NCI-H82 treated with DMSO at 0.1 percent for 48 hours (cell line): ENCODE measurements at regions not wholly inside any gene's neighbourhood (a gene's known extent, or its start where the extent isn't known, plus 50 kb on each side); places are given as distances from the start of the nearest gene placed in this dataset.

Experiments
- DNase-seq: peaks from one replicate; lab custom pipeline; 2025; ENCODE audit not compliant: unreplicated experiment; lab: John Stamatoyannopoulos, UW

DNA sequence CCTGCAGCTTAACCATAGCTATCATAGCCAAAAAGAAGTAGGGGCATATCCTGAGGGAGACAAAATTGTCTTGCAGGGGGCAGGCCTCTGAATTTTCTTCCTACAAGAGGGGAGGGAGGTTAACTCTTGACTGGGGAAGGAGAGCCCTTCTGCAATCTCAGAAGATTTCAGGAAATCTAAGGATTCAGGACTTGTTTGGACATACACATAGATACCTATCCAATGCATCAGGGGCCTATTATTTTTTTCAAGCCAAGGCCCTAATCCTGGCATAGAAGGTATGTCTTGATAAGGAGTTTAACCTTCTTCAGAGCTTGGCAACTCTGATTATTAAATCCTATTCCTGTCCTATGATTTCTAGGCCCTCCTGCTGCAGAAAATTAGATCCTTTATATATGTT lies 375.1 kb upstream of the ACTBL2 start:
- no peak for DNase-seq

DNA sequence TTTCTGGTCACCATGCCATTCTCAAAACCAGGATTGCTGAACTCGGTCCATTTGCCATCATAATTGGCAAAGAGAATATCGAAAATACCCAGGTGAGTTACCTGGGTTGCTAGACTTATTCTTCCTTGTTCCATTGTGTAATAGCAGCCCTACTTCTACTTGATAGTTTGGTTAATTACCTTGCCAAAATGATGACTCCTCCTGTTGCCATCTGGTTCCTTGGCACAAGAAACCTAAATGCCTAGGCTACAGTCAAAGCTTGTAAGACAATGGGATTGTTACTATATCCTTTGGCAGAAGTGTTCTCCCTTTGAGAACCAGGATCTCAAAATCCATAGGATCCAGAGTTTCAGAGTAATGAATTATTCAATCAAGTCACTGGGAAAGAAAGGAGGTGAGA lies 373.2 kb upstream of the ACTBL2 start:
- DNase-seq = no peak

DNA sequence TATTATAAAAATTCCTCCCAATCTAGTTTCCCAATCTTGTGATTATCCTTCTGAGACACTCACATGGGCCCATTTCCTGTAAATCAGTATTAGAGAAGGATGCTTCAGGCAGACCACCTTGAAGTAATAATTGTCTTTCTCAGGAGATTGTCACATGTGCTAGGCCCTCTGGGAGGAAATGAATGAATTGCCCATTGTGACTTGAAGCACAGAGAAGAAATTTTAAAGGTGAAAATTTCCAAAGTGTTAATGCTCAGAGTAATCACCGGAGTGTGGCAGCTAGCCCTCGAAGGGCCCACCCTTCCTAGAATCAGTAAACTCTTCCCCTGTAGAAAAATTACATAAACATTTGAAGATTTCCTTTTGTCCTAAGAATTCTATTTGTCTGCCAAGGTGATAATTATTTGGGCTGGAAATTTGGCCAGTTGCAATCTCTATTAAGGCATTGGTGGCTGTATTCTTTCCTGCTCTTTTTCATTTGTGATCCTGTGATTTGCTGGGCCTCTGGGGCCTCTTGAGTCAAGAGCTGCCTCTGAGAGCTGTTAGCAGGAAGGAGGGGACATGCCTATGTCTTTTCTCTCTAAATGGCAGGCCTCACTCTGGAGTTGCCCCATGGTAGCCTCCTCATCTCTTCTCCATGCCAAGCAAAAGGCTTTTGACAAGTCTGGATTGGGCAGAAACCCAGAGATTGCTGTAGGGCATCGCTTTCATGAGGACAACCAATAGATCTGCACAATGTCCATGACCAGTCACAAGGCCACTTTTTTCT lies 371.5 kb upstream of the ACTBL2 start:
- DNase-seq = no peak

DNA sequence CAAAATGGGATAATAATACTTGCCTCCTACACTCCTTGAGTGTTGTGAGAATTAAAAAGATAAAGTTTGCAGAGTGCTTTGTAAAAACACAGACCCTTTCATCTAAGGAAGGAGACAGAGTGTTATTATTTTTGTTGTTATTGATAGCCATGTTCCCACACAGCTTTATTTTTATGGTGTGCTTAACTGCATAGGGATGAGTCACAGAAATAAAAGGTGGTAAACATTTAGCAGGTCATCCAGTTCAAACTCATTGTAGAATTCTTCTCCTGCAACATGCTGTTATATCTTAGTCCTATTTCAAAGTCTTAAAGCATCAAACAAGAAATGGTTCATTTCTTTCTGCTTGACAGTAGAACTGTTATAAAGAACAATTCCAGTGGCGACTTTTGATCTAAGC lies 367.5 kb upstream of the ACTBL2 start:
- no peak for DNase-seq

DNA sequence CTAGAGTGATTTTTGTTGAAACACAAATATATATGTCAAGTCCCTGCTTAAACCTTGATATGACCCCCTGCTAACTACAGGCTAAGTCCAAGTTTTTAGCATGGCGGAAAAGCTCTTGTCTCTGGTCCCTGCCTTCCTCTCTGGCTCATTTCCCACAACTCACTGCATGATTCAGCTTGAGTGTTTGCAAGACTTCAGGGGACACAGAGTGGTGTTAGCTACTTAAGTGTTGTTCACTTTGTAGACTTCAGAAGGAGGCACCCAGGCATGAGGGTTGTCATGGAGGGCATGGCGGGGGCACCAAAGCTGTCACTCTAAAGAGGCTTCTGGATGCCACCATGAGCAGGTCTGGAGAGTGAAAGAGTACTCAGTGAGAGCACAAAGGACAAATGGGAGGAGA lies 362.4 kb upstream of the ACTBL2 start:
- DNase-seq = no peak

DNA sequence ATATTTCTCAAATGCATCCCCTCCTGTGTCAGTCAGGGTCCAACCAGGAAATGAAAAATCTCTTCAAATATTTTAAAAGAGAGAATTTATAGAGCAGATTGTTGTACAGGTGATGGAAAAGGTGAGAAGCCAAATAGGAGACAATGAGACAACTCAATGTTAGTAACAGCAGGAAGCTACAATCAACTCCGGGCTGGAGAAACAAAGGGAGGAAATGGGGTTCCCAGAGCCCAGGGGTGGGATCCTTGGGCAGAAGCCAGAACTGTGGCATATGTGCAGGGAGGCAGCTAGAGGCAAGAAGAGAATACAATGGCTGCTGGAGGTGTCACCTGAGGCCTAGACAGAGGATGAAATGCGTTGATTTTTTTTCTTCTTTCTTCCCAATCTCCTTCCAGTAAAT lies 361.8 kb upstream of the ACTBL2 start:
- DNase-seq = no peak

DNA sequence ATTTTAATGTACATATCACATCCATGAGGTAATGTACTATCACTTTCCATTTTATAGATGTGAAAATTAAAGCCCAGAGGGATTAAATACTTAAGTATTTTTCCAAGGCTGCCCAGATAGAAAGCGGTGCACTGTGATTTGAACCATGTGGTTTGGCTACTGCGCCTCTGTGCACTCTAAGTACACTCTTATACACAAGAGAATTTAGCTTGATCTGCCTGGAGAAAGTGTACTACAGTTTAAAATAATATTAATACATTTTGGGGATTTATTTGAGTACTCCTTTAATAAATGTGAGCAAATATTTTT lies 360.4 kb upstream of the ACTBL2 start:
- no peak for DNase-seq

DNA sequence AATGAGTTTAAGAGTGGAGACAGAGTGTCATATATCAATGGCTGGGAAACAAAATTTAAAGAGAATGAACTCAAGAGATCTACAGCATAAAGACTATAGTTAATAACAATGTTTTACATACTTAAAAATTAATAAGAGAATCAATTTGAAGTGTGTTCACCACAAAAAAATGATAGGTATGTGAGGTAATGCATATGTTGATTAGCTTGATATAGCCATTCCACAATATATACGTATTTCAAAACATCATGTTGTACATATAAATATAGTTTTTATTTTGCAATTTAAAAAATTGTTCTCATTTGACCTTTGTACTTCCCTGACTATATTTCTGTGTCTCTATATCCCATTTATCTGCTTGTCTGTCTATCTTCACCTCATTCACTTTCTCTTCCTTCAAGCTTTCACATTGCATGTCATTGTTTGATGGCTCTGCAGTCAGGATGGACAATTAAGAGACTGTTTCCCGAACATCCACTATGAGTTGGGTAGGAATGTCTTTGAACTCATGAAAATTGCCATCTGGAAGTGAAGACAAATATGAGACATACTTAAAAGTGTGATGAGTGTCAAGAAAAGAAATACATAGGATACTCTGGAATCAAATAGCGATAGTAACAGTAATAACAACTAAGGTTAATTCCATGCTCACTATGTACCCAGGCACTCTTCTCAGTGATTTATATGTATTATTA lies 359.9 kb upstream of the ACTBL2 start:
- no peak for DNase-seq

DNA sequence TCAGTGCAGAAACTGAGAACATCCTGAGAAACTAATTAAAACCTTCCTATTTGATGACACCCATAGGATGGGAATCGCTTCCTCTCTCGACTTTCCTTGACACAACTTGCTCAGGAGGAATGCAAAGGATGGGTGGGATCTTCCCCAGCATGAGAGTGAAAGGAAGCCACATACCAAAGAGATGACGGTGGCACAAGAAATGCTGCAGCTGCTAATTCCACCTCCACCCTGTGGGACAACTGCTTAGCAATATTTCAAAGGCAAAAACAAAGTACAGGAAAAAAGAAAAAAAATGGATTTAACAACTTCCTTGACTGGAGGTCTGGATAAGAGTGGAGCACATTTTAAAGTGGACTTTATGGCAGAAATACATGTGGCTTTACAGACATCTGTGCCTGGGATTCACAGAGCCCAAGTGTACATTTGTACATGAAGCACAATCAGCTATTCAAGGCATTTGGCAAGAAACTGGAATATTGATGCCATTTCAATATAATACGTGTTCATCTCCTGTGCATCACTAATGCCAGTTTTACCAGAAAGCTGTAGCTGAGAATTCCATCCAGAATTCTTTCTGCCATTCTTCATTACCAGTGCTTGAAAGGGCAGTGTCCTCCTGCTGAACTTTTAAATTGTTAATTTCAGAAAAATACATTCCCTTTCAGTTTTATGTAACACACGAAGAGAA lies 359.2 kb upstream of the ACTBL2 start:
- no peak for DNase-seq

DNA sequence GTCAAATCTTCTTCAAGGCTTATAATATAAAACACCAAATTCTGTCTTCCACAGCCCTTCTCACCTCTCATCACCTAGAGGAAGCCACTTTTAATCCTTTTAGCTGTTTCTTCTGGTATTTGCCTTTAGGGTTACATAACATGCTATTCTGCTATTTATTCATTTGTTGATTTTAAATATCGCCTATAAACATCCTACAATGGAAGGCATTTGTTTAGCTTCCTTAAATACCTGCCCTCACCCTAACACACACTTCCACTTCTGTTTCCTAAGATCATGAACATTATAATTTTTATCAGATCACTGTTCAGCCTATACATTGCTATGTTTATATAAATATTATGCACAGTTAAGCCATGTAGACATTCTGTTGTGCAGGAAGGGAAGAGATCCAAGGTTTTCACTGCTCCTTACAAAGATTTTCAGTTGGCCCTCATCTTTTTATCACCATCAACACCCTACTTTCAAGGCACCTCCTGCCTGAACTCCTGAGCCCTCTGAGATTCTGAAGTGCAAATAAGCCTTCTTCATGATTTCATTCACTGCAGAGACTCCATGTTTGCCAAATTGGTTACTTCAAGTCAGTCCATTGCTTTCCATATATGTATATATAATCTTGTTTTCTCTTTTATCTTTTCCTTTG lies 356.9 kb upstream of the ACTBL2 start:
- no peak for DNase-seq

DNA sequence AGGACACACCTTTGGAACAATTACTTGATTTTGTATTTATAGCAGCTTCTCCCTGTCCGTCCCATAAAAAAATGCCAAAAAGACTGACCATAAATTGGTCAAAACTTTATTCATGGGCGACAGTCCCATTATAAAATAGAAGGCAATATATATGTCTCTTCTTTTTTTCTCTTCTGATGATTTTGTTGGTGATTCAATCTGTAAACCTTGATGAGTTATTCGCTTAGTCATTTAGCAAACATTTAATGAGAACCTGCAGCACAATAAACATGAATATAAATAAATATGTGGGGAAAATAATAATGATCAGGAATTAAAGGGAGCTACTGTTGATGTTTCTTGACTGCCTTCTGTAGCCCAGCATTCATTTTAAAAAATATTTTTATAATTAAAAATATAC lies 356.4 kb upstream of the ACTBL2 start:
- DNase-seq = no peak

DNA sequence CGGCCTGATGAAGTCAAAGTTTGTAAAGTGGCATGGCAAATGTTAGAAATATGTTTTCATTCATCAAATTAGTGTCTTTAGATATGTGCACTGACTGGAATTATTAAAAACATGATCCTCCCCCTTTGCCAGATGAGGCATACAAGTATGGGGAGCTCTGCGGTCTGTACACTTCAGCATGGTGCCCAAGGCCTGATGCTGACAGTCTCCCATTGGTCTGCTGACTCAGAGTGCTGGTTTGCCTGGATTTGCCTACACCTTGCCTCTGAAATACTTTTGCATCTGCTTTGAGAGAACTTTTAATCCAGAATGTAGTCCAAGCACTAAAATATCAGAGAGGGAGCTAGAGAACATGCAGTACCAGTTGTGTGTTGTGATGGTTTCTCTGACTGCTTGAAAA lies 354.3 kb upstream of the ACTBL2 start:
- no peak for DNase-seq

DNA sequence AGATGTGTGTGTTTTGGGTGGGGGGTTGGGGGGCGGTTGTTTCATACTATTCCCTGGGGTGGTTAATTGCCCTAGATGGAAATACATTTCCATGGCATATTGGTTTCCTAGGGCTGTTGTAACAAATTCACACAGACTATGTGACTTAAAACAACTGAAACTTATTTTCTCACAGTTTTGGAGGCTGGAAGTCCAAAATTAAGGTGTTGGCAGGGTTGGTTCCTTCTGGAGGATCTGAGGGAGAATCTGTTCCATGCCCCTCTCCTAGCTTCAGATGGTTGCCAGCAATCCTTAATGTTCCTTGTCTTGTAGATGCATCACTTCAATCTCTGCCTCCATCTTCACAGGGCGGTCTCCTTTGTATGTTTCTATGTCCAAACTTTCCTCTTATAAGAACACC lies 353.7 kb upstream of the ACTBL2 start:
- DNase-seq = no peak

DNA sequence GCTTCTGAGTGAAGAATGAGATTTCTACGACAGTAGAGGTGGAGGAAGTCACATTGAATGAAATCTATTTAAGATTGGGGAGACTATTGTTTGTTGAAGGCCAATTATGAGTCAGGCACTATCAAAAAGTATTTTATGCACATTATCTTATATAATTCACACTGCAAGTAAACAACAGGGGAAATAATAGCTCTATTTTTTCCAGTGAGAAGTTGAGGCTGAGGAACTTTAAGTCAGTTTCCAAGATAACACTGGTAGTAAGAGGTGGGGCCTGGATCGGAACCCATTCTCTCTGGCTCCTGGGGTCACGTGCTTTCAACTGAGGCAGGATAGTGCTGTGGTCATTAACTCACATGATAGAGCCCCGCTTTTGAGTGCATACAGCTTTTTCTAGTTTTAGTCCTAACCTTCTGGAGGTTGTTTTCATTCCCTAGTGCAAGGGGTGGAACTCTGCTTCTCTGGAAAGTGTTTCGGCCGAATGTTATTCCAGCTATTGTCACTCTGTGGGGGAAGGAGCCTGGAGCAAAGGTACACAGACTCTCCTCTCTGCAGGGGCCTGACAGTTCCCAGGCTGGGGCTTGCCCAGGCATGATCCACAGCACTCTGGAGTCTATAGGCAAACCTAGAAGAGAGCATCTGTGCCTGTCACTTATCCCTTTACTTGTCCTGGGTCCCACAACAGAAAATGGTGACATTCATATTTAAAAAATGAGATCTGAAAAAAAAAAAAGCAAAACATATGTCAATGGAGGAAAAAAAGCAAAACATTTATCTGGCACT lies 352.4 kb upstream of the ACTBL2 start:
- no peak for DNase-seq

DNA sequence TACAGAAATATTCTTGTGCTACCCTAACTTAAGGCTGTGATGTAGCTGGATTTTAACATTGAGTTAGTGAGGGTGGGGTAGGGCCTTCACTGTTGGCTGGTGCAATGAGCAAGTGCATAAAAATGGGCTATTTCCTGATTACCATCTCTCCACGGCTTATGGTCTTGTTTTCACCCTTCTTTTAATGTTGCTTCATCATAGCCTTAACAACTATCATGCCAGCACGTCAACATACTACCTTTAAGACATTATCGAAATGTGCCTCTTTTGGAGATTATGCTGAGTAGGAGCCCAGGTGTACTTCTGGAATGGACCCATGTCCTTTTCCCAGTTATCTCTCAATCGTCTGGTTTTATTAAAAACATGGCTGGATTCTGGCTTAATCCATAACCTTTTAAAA lies 350.9 kb upstream of the ACTBL2 start:
- no peak for DNase-seq

DNA sequence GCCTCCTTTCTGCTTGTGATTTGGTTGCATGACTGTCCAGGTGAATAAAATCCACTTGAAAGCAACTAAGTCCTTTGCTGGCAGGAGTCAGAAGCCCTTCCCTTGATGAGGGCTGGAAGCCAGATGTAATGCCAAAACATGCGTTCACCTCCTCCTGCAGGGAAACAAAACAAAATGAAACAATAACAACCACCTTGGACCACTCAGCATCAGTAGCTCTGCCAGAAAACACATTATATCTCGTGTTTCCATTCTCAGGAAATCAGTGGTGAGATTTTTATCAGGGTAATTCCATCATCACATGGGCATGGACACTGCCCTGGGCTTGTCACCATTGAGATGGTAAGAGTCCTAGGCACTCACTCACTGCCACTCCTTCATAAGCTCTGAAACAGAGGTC lies 350.3 kb upstream of the ACTBL2 start:
- no peak for DNase-seq

DNA sequence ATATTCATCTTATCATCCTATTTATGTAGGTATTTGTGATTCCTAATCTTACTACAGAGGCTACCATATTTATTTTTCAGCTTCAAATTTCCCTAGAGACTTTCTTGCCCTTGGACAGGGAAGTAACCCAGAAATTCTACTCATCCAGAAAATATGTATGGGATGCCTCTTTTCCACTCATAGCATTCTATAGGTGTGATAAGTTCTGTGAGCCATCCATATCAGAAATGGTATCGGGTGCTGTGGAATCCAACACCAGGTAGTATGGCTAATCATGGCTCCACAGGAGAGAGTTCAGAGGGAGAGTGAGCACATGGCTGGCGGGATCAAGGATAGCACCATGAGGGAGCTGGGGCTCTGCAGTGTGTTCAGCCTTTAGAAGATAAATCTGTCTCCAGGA lies 349.3 kb upstream of the ACTBL2 start:
- DNase-seq = no peak

DNA sequence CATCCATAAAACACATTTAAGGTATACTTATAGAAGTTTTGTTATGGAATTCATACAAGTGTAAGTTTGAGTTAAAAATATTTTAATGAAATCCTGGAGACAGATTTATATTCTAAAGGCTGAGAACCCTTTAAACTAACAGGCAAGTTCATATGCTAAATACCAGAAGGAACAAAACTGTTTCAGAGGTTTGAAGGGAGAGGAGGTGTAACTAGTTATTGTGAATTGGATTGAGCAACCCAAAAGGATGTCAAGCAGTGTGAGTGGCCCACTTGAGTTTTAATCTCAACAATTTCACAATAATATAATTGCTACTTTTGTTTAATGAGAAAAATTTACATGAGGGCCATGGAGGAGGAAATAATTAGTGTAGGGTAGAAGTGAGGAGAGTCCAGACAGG lies 348.5 kb upstream of the ACTBL2 start:
- DNase-seq = no peak

DNA sequence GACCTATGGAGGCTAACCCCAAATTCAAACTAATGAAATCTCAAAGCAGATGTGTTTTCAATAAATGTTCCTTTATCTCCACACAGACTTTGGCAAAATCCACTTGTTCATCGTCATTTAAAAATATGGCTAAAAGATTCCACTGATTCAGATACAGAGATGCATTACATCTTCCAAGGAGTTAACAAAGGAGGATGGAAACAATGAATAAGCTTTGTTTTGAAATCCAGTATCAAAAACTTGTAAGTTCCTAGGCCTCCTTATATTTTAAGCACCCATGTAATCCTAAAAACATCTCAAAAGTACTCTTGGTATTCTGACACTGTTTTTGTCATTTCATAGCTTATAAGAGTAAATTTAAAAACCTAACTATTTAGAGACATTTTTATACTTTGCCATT lies 345.6 kb upstream of the ACTBL2 start:
- no peak for DNase-seq

DNA sequence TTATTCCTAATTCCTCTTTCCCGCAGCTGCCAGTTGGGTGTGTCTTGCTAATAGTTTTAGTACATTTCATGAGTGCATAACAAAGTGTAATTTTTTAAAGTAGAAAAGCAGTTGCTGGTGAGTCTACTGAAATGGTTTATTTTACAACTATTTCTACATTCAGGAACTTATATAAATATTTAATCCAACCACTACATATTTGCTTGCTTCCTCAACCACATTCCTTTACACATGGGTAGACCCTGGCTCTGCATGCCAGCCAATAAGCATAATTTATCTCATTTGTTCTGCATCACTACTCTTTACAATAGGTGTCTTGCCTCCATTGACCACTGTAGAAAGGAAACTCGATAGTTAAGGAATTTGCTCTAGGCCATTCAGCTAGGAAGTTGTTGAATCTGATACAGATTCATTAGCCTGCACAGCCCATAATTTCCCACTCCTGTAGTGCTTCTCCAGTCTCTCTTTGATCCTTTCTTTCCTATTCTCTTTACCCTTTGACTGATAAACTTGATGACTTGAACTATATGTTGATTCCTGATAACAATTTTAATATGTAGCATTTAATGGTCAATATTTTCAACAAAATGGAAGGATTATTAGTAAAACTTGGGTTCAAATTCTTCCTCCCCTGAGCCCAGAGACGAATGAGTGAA lies 342.5 kb upstream of the ACTBL2 start:
- DNase-seq = no peak

DNA sequence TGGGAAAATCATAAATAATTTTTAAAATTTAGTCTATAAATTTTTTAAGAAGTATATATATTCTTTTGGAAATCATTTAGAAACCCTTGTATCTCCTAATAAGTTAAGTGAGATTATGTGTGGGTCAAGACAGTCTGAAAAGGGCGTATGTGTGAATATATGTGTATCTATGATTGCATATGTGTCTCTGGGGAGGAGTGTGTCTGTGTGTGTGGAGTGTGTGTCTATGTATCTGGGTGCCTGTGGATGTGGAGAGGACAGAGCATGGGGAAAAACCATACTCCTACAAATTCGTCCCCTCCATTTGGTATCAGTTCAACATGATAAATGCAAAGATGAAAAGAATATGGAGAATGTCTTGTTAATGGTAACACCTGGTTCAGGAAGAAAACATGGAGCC lies 342.0 kb upstream of the ACTBL2 start:
- DNase-seq = no peak
